PC-9 (cell line): ENCODE measurements at regions not wholly inside any gene's neighbourhood (a gene's known extent, or its start where the extent isn't known, plus 50 kb on each side); places are given as distances from the start of the nearest gene placed in this dataset.

Experiments
- BruUV-seq: library from RNA; stranded (reverse); fragments of 400-500 nt; replicated peaks from 2 replicates; lab custom pipeline; 2021; lab: Mats Ljungman, UMichigan
- CTCF ChIA-PET: fragments of 300-600 bp; sonication (Branson Sonifier 250); formaldehyde crosslinking; loops from one replicate; lab custom pipeline; 2022; ENCODE audit warnings: antibody characterized with exemption; lab: Charles Lee
- POLR2A ChIA-PET: fragments of 300-600 bp; sonication (Branson Sonifier 250); formaldehyde crosslinking; loops from one replicate; lab custom pipeline; 2022; ENCODE audit warnings: antibody characterized with exemption; ENCODE audit not compliant: unreplicated experiment; lab: Charles Lee
- DNase-seq, 2 experiments: peaks; one replicate each; pipeline versions ENCODE4 v3.0.0 to v3.0.0-alpha.2; 2015 to 2022; ENCODE audit warnings: mixed read lengths in 1 of 2
- H2AFZ ChIP-seq: fragments of 200-600 bp; sonication (generic); 2 replicates; pipeline ENCODE4 v1.8.1; 2017; ENCODE audit warnings: antibody characterized with exemption
- H3F3A ChIP-seq: fragments of 200-600 bp; sonication (generic); 2 replicates; pipeline ENCODE4 v1.8.1; 2017; ENCODE audit warnings: antibody characterized with exemption, mild to moderate bottlenecking, low read depth; ENCODE audit not compliant: insufficient read depth
- H3K27ac ChIP-seq: fragments of 200-600 bp; sonication (generic); 2 replicates; pipeline ENCODE4 v1.6.1; 2016; ENCODE audit warnings: mixed run types
- H3K27me3 ChIP-seq: fragments of 200-600 bp; sonication (generic); 2 replicates; pipeline ENCODE4 v1.6.1; 2016; ENCODE audit warnings: low read depth, mixed run types; ENCODE audit not compliant: insufficient read depth
- H3K36me3 ChIP-seq: fragments of 200-600 bp; sonication (generic); 2 replicates; pipeline ENCODE4 v1.6.1; 2016; ENCODE audit warnings: low read depth, mixed run types
- H3K4me1 ChIP-seq: fragments of 200-600 bp; sonication (generic); replicated peaks from 2 replicates; pipeline ENCODE4 v1.6.1; 2016; ENCODE audit warnings: mixed run types; ENCODE audit not compliant: insufficient read depth
- H3K4me2 ChIP-seq: fragments of 200-600 bp; sonication (generic); 2 replicates; pipeline ENCODE4 v1.6.1; 2017; ENCODE audit warnings: mixed run types
- H3K4me3 ChIP-seq: fragments of 200-600 bp; sonication (generic); 2 replicates; pipeline ENCODE4 v1.6.1; 2016; ENCODE audit warnings: mixed run types
- H3K79me2 ChIP-seq: fragments of 200-600 bp; sonication (generic); 2 replicates; pipeline ENCODE4 v1.6.1; 2017; ENCODE audit warnings: low read depth, mixed run types
- H3K9me2 ChIP-seq: fragments of 200-600 bp; sonication (generic); 2 replicates; pipeline ENCODE4 v1.8.1; 2017; ENCODE audit warnings: mild to moderate bottlenecking; ENCODE audit not compliant: insufficient read depth
- H3K9me3 ChIP-seq: fragments of 200-600 bp; sonication (generic); 2 replicates; pipeline ENCODE4 v1.8.1; 2016; ENCODE audit warnings: low read depth; ENCODE audit not compliant: insufficient read depth
- H4K20me1 ChIP-seq: fragments of 200-600 bp; sonication (generic); 2 replicates; pipeline ENCODE4 v1.8.1; 2017; ENCODE audit not compliant: insufficient read depth
- EZH2 ChIP-seq: fragments of 200-600 bp; sonication (generic); IDR thresholded peaks from 2 replicates; pipeline ENCODE4 v1.8.0; 2017; ENCODE audit warnings: antibody characterized with exemption, low read depth
- intact Hi-C: fragments of 100-400 bp; cut with micrococcal nuclease; formaldehyde crosslinking; loops from one replicate; pipeline ENCODE4 v1.10.0; 2022; ENCODE audit not compliant: unreplicated experiment
- TF ChIP-seq, protein P1 (sequence below): fragments of 200-600 bp; sonication (generic); conservative IDR thresholded peaks from 2 replicates; pipeline ENCODE4 v1.6.1; 2017; ENCODE audit warnings: mixed run types, antibody characterized with exemption, mild to moderate bottlenecking, moderate library complexity

DNA sequence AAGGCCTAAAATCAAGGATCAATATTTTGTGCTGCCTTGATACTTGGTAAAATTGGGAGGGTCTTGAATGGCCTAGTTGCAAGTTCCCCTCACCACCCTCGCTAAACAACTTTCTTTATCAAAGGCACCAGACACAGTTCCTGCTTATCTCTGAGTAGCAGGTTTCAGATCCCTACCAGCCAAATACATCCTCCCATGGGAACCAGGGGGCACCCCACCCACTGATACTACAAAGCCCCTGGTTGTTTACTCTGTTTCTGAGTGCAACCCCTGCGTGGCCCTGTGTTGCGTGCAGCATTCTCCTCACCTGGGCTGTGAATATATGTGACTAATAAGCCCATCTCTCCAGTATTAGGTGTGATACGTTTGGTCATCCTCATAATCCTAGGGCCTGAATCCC, 314.9 kb downstream of the DRD1 start:
- H3K9me3 ChIP-seq: no peaks in the 10 kb centered on the region
- TF ChIP-seq, protein P1, sequence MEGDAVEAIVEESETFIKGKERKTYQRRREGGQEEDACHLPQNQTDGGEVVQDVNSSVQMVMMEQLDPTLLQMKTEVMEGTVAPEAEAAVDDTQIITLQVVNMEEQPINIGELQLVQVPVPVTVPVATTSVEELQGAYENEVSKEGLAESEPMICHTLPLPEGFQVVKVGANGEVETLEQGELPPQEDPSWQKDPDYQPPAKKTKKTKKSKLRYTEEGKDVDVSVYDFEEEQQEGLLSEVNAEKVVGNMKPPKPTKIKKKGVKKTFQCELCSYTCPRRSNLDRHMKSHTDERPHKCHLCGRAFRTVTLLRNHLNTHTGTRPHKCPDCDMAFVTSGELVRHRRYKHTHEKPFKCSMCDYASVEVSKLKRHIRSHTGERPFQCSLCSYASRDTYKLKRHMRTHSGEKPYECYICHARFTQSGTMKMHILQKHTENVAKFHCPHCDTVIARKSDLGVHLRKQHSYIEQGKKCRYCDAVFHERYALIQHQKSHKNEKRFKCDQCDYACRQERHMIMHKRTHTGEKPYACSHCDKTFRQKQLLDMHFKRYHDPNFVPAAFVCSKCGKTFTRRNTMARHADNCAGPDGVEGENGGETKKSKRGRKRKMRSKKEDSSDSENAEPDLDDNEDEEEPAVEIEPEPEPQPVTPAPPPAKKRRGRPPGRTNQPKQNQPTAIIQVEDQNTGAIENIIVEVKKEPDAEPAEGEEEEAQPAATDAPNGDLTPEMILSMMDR: no peak
- TF ChIP-seq EZH2: no peak
- BruUV-seq: no TSS peak
- POLR2A ChIA-PET: no interaction called here
- CTCF ChIA-PET: no interaction called here
- no peaks in the 10 kb centered on the region for H4K20me1 ChIP-seq
- H3K4me1 ChIP-seq: no peaks in the 10 kb centered on the region
- no peaks in the 10 kb centered on the region for H3K9me2 ChIP-seq
- no peak overlapping the region for H3K4me3 ChIP-seq
- H3K36me3 ChIP-seq: no peaks in the 10 kb centered on the region
- intact Hi-C loops: no loop called here
- no peak overlapping the region for H3K27ac ChIP-seq
- no peak overlapping the region for H2AFZ ChIP-seq
- no peak for DNase-seq
- H3F3A ChIP-seq: no peaks in the 10 kb centered on the region
- no peak overlapping the region for H3K4me2 ChIP-seq
- no peaks in the 10 kb centered on the region for H3K79me2 ChIP-seq
- 0 out of 2 replicates have a peak, but pooled peaks cover 5% of the 10 kb centered on the region for H3K27me3 ChIP-seq

- Histone ChIP-seq H3K79me2 (no peaks in the 10 kb centered on the region), H3K9me3 (no peaks in the 10 kb centered on the region), H3K4me3 (no peak overlapping the region), H4K20me1 (no peaks in the 10 kb centered on the region), H3K4me1 (no peaks in the 10 kb centered on the region), H2AFZ (no peak overlapping the region), H3K4me2 (no peak overlapping the region), H3F3A (no peaks in the 10 kb centered on the region), H3K36me3 (no peaks in the 10 kb centered on the region), H3K9me2 (no peaks in the 10 kb centered on the region), H3K27ac (no peak overlapping the region), H3K27me3 (no peaks in the 10 kb centered on the region; the same call in 1 of the 2 replicates)
- intact Hi-C loops: no loop called here
- TF ChIP-seq, protein P1: no peak
- TF ChIP-seq EZH2: no peak
- CTCF ChIA-PET: no interaction called here
- DNase-seq: no peak
- no TSS peak for BruUV-seq
- POLR2A ChIA-PET: no interaction called here
Observed at GRCh38 chr5:175124821-175125220, 319.2 kb downstream of the DRD1 start.

DNA sequence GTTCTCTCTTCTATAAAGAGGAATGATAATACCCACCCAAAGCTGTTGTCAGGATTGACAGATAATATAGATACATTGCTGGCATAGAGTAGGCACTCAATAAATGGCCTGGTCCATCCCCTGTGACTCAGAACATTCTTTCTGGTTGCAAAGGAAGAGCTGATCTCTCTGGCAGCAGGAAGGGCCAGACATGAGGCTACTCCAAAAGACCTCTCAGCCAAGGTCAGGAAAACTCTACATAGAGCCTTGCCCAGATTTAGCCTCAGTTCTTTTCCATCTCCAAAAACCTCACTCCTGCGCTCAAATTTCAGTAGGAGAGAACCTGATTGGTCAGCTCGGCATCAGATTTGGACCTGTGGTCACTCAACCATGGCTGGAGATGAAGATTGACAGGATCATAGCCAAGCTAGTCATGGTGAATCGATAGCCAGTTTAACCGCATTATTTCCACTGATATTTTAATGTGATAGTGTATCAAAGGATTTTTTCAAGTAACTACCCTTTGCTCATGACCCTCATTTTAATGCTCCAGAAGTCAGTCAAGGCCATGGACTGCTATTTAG, 319.6 kb downstream of the DRD1 start:
- Histone ChIP-seq H4K20me1 (no peaks in the 10 kb centered on the region), H3K36me3 (no peaks in the 10 kb centered on the region), H3K4me2 (no peak overlapping the region), H3K4me3 (no peak overlapping the region), H2AFZ (no peak overlapping the region), H3K27me3 (no peaks in the 10 kb centered on the region; the same call in 1 of the 2 replicates), H3F3A (no peaks in the 10 kb centered on the region), H3K79me2 (no peaks in the 10 kb centered on the region), H3K9me3 (no peaks in the 10 kb centered on the region), H3K9me2 (no peaks in the 10 kb centered on the region), H3K4me1 (no peaks in the 10 kb centered on the region), H3K27ac (no peak overlapping the region)
- intact Hi-C loops: no loop called here
- CTCF ChIA-PET: no interaction called here
- POLR2A ChIA-PET: no interaction called here
- no peak for TF ChIP-seq EZH2
- TF ChIP-seq, protein P1: no peak
- no TSS peak for BruUV-seq
- no peak for DNase-seq
